ENCODE measurements at regions not wholly inside any gene's neighbourhood (a gene's known extent, or its start where the extent isn't known, plus 50 kb on each side); places are given as distances from the start of the nearest gene placed in this dataset.

DNA sequence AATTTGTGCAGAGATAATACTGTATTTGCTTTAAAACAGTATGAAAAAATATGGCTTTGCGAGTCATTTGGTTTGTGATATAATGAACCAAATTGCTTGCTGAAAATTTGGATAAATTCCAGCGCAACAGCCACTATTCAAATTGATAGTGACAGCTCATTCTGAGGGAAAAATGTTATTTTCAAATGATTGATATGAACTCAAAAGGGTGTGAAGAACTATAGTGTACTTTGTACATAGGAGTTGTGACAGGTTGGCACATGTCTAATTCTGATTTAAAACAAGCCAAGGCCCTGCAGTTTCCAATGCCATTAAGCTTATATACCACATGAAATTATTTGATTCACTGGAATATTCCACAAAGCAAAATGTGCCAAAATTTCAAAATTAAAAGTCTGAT is 1628.9 kb upstream of the AGA start:
- Histone ChIP-seq H3K27me3 (no peaks in the 10 kb centered on the region), H3K36me3 (no peaks in the 10 kb centered on the region), H3K4me3 (no peak overlapping the region), H3K9me3 (peaks cover 0 to 5% (median 0%) of the 10 kb centered on the region in 12 donors), H3K4me1 (no peaks in the 10 kb centered on the region), H3K27ac (no peak overlapping the region)
- DNase-seq (no peak), ATAC-seq (no peak)
- TF ChIP-seq POLR2A (IDR thresholded peaks at IDR 0.05) = no peak
- TF ChIP-seq, protein P1, sequence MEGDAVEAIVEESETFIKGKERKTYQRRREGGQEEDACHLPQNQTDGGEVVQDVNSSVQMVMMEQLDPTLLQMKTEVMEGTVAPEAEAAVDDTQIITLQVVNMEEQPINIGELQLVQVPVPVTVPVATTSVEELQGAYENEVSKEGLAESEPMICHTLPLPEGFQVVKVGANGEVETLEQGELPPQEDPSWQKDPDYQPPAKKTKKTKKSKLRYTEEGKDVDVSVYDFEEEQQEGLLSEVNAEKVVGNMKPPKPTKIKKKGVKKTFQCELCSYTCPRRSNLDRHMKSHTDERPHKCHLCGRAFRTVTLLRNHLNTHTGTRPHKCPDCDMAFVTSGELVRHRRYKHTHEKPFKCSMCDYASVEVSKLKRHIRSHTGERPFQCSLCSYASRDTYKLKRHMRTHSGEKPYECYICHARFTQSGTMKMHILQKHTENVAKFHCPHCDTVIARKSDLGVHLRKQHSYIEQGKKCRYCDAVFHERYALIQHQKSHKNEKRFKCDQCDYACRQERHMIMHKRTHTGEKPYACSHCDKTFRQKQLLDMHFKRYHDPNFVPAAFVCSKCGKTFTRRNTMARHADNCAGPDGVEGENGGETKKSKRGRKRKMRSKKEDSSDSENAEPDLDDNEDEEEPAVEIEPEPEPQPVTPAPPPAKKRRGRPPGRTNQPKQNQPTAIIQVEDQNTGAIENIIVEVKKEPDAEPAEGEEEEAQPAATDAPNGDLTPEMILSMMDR (IDR thresholded peaks at IDR 0.05) = no peak
- WGBS, 4 donors = 81 to 90% (median 86%) methylated on average over 2 of the region's 2 CpGs
- intact Hi-C loops (cut with DNase I) = no loop called here

DNA sequence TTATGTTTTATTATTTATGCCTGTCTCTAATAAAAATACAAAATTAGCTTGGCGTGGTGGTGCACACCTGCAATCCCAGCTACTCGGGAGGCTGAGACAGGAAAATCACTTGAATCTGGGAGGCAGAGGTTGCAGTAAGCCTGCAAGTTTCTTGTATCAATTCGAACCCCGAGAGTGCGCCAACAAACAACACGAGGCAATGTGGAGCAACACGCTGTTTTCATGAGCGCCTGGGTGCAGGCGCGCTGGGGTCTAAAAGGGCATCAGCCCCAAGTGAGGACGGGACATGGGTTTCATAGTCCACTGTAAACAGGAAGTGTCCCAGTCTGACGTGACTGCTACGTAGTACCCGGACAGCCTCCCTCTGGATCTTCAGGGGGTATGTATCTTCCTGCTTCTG is 1634.6 kb upstream of the AGA start:
- TF ChIP-seq POLR2A (IDR thresholded peaks at IDR 0.05) = no peak
- TF ChIP-seq, protein P1 (IDR thresholded peaks at IDR 0.05) = no peak
- intact Hi-C loops (cut with DNase I) = no loop called here
- Histone ChIP-seq H3K4me3 (no peak overlapping the region), H3K4me1 (no peaks in the 10 kb centered on the region), H3K27ac (no peak overlapping the region), H3K36me3 (no peaks in the 10 kb centered on the region), H3K27me3 (no peaks in the 10 kb centered on the region), H3K9me3 (peaks cover 0 to 5% (median 0%) of the 10 kb centered on the region in 12 donors)
- ATAC-seq (no peak), DNase-seq (no peak)
- 79 to 87% (median 84%) methylated on average over 14 of the region's 14 CpGs for WGBS, 4 donors

DNA sequence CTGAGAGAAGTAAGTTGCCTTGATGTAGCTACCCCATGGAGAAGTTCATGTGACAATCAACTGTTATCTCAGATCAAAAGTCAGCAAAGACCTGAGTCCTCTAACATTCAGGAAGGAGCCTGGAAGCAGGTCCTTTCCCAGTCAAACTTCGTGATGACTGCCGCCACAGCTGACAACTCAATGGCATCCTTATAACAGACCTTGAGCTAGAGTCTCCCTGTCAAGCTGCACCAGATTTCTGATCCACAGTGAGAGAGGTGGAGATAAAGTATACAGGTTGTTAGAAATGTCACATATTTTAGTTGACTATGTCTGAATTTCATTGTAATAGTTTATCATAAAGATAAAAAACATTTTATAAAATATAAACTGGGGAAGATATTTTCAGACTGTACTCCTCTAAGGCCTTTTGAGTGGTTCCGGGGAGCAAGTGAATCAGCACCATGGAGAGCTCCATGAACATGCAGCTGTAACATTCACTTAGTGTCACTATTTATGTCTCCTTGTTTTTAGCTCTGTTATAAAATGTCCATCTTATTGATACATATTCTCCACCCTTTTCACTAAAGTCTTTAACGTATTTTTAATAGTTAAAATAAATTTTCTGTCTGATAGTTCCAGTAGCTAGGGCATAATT is 1653.5 kb upstream of the AGA start:
- intact Hi-C loops (cut with DNase I) = no loop called here
- Histone ChIP-seq H3K4me3 (no peak overlapping the region), H3K4me1 (no peaks in the 10 kb centered on the region), H3K27ac (no peak overlapping the region), H3K36me3 (no peaks in the 10 kb centered on the region), H3K27me3 (no peaks in the 10 kb centered on the region), H3K9me3 (peaks cover 0 to 16% (median 0%) of the 10 kb centered on the region in 12 donors)
- TF ChIP-seq POLR2A (IDR thresholded peaks at IDR 0.05) = no peak
- TF ChIP-seq, protein P1 (IDR thresholded peaks at IDR 0.05) = no peak
- WGBS, 4 donors = 10 to 18% (median 13%) methylated on average over 4 of the region's 4 CpGs
- ATAC-seq (no peak), DNase-seq (peak in 1 of 5 donors; percentile 20)

DNA sequence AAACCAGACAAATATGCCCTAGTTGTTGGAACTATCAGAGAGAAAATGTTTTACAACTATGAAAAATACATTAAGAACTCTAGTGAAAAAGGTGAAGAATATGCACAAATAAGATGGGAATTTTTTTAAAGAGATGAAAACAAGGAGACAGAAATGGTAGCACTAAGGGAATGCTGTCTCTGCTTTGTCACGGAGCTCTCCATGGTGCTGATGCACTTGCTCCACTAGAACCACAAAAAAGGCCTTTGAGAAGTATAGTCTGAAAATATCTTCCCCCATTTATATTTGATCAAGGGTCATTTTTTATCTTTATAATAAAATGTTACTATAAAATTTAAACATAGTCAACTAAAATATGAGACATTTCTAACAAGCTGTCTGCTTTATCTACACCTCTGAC is 1655.5 kb upstream of the AGA start:
- WGBS, 4 donors = 0 to 12% (median 3%) methylated on average over 1 of the region's 1 CpG
- Histone ChIP-seq H3K4me1 (no peaks in the 10 kb centered on the region), H3K36me3 (no peaks in the 10 kb centered on the region), H3K4me3 (no peak overlapping the region), H3K27ac (no peak overlapping the region), H3K9me3 (peaks cover 0 to 16% (median 0%) of the 10 kb centered on the region in 12 donors), H3K27me3 (no peaks in the 10 kb centered on the region)
- TF ChIP-seq, protein P1 (IDR thresholded peaks at IDR 0.05) = no peak
- no peak for TF ChIP-seq POLR2A (IDR thresholded peaks at IDR 0.05)
- no peak for ATAC-seq
- intact Hi-C loops (cut with DNase I) = no loop called here
- no peak for DNase-seq

Measured in heart left ventricle (tissue), 16 donors.